NOMO-1 treated with dmso at 0.1 percent for 144 hours (cell line): ENCODE measurements at regions not wholly inside any gene's neighbourhood (a gene's known extent, or its start where the extent isn't known, plus 50 kb on each side); places are given as distances from the start of the nearest gene placed in this dataset.
"Not testable (repeated sequence)": the region's sequence is repeated elsewhere in the genome, so short reads cannot be mapped to it uniquely, and the experiment has no call there.

Experiments used
- DNase-seq: peaks from one replicate; lab custom pipeline; 2025; ENCODE audit not compliant: unreplicated experiment; lab: John Stamatoyannopoulos, UW

- DNase-seq, result no peak
These were observed 111.3 kb downstream of the KIF26A start for GRCh38 chr14:104249706-104250105.

GRCh38 chr14:104250175-104250574 lies 111.8 kb downstream of the KIF26A start:
- no peak for DNase-seq

GRCh38 chr14:104252256-104253215 lies 114.1 kb downstream of the KIF26A start:
- DNase-seq, result no peak

GRCh38 chr14:104253223-104253822 lies 114.9 kb downstream of the KIF26A start:
- DNase-seq, result no peak

- no peak for DNase-seq
These were observed 115.5 kb downstream of the KIF26A start for GRCh38 chr14:104253901-104254353.

- no peak for DNase-seq
These were observed 116.5 kb downstream of the KIF26A start for GRCh38 chr14:104254735-104255400.

- no peak for DNase-seq
These were observed 117.6 kb downstream of the KIF26A start for GRCh38 chr14:104256025-104256424.

- DNase-seq, result no peak
These were observed 124.4 kb downstream of the KIF26A start for GRCh38 chr14:104262515-104263514.

GRCh38 chr14:104263675-104264358 lies 125.4 kb downstream of the KIF26A start:
- no peak for DNase-seq

- DNase-seq, result no peak
These were observed 126.3 kb downstream of the KIF26A start for GRCh38 chr14:104264495-104265265.

- DNase-seq, result no peak
These were observed 127.7 kb downstream of the KIF26A start for GRCh38 chr14:104265918-104266630.

- DNase-seq, result no peak
These were observed 128.5 kb downstream of the KIF26A start for GRCh38 chr14:104266631-104267575.

- DNase-seq, result no peak
These were observed 129.5 kb downstream of the KIF26A start for GRCh38 chr14:104267895-104268294.

GRCh38 chr14:104268295-104268694 lies 129.9 kb downstream of the KIF26A start:
- DNase-seq, result no peak

GRCh38 chr14:104268725-104269436 lies 130.5 kb downstream of the KIF26A start:
- no peak for DNase-seq

- DNase-seq, result not testable (repeated sequence)
These were observed 131.3 kb downstream of the KIF26A start for GRCh38 chr14:104269511-104270241.
